Muscle layer of colon (tissue), 2 donors: ENCODE measurements at regions not wholly inside any gene's neighbourhood (a gene's known extent, or its start where the extent isn't known, plus 50 kb on each side); places are given as distances from the start of the nearest gene placed in this dataset.

Experiments
- H3K27ac ChIP-seq: one replicate; pipeline ENCODE4 v1.7.0; 2013; ENCODE audit warnings: low read depth, mild to moderate bottlenecking, low read length, moderate library complexity
- H3K27me3 ChIP-seq, 2 donors: one replicate each; pipeline ENCODE4 v1.7.0; 2013; ENCODE audit warnings: low read length in 2 of 2, mild to moderate bottlenecking in 2 of 2; ENCODE audit not compliant: insufficient read depth in 2 of 2, control insufficient read depth in 1 of 2
- H3K36me3 ChIP-seq: one replicate; pipeline ENCODE4 v1.7.0; 2013; ENCODE audit warnings: mild to moderate bottlenecking, low read length; ENCODE audit not compliant: insufficient read depth
- H3K4me1 ChIP-seq: one replicate; pipeline ENCODE4 v1.7.0; 2013; ENCODE audit warnings: mild to moderate bottlenecking, low read length; ENCODE audit not compliant: insufficient read depth
- H3K4me3 ChIP-seq, 2 donors: one replicate each; pipeline ENCODE4 v1.7.0; 2013; ENCODE audit warnings: low read length in 2 of 2, low read depth in 1 of 2, mild to moderate bottlenecking in 1 of 2, moderate library complexity in 1 of 2
- H3K9ac ChIP-seq: one replicate; pipeline ENCODE4 v1.7.0; 2013; ENCODE audit warnings: low read length
- H3K9me3 ChIP-seq: one replicate; pipeline ENCODE4 v1.7.0; 2013; ENCODE audit warnings: mild to moderate bottlenecking, low read length
- donor health status: abdominal sarcoma.
- donor health status: Adenocarcinoma of cecum.

DNA sequence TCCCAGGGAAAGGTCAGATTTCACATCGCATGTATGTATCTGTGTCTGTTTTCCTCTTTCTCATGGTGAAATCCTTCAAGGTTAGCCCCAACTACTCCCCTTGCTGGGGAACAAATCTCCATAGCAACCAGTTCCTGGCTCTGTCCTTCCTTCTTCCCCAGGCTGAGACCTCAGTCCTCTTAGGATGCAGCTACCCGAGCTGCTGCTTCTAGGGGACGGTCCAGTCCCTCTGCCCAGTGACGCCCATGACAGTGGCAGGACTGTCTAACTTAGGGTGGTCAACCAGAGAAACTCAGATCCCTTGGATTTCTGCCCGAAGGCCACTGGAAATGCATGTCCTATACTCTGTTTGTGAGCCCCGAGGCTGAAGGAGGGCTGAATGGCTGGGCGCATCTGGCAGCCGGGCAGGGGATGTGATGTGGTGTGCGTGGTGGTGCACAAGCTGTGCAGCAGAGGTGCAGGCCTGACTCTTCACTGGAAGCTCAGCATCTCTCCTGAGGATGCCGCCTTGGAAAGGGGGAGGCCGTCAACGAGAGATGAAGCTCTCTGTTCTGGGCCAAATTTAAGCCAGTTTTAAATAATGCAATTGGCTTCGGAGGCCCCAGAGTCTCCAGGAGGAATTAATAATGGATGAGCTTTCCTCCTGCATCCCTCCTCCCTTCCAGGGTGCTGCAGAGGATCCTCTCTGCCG is 118.7 kb upstream of the B3GAT1 start:
- Histone ChIP-seq H3K4me1 (no peaks in the 10 kb centered on the region), H3K4me3 (no peak overlapping the region), H3K27ac (no peak overlapping the region), H3K9ac (no peak overlapping the region), H3K27me3 (peaks cover 0 to 5% of the 10 kb centered on the region in 2 donors), H3K9me3 (no peaks in the 10 kb centered on the region), H3K36me3 (no peaks in the 10 kb centered on the region)

DNA sequence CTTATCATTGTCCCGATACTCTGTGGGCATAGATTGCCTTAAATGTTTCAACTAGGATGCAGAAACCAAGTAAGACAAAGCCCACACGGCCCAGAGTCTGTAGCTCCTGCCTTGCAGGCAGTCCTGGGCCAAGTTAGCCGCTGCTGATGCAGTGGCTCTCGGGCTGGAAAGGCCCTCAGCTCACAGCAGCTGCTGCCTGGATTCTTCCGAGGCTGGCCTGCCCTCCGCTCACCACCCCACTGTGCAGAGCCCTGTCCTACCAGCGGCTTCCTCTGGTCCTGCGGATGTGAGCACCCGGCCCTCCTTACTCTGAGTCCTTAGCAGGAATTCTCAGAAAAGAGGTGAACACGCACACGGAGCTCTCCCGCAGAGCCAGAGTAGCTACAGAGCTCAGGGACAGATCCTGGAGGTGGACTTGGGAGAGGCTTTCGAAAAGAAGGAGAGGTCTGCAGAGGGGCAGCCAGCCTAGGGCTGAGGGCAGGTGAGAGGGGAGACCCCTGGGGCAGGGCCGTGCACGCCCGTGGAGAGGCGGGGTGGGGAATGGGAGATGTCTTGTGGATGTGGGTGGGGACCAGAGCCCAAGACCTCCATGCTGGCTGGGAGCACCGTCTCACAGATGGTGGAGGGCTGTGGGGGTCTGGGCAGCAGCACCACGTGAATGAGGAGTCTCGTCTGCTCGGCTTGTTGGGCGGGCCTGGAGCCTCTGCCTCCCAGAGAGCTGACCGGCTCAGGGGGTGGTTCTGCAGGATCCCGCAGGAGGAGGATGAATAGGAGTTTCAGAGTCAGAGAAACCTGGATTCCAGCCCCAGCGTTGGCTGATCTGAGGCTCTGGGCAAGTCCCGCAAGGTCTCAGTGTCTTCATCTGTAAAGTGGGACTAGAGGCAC is 117.4 kb upstream of the B3GAT1 start:
- H3K4me1 ChIP-seq = no peaks in the 10 kb centered on the region
- no peak overlapping the region for H3K4me3 ChIP-seq
- H3K27ac ChIP-seq = no peak overlapping the region
- H3K9me3 ChIP-seq = no peaks in the 10 kb centered on the region
- H3K9ac ChIP-seq = no peak overlapping the region
- peaks cover 0 to 5% of the 10 kb centered on the region in 2 donors for H3K27me3 ChIP-seq
- no peaks in the 10 kb centered on the region for H3K36me3 ChIP-seq

GRCh38 chr11:134528453-134528852 is 116.4 kb upstream of the B3GAT1 start:
- Histone ChIP-seq H3K4me3 (no peak overlapping the region), H3K36me3 (no peaks in the 10 kb centered on the region), H3K27me3 (peaks cover 0 to 5% of the 10 kb centered on the region in 2 donors), H3K9me3 (no peaks in the 10 kb centered on the region), H3K9ac (no peak overlapping the region), H3K27ac (no peak overlapping the region), H3K4me1 (no peaks in the 10 kb centered on the region)

- Histone ChIP-seq H3K27ac (no peak overlapping the region), H3K9ac (no peak overlapping the region), H3K9me3 (no peaks in the 10 kb centered on the region), H3K36me3 (no peaks in the 10 kb centered on the region), H3K4me1 (no peaks in the 10 kb centered on the region), H3K4me3 (no peak overlapping the region), H3K27me3 (peaks cover 0 to 5% of the 10 kb centered on the region in 2 donors)
Observed at GRCh38 chr11:134527382-134528243, 115.6 kb upstream of the B3GAT1 start.

GRCh38 chr11:134524896-134525845 is 113.1 kb upstream of the B3GAT1 start:
- Histone ChIP-seq H3K27ac (no peak overlapping the region), H3K9me3 (no peaks in the 10 kb centered on the region), H3K4me1 (no peaks in the 10 kb centered on the region), H3K4me3 (no peak overlapping the region), H3K36me3 (no peaks in the 10 kb centered on the region), H3K9ac (no peak overlapping the region), H3K27me3 (peaks cover 0 to 5% of the 10 kb centered on the region in 2 donors)

- H3K27ac ChIP-seq = no peak overlapping the region
- H3K4me3 ChIP-seq = no peak overlapping the region
- no peaks in the 10 kb centered on the region for H3K36me3 ChIP-seq
- no peaks in the 10 kb centered on the region for H3K4me1 ChIP-seq
- no peak overlapping the region for H3K9ac ChIP-seq
- no peaks in the 10 kb centered on the region for H3K9me3 ChIP-seq
- peaks cover 0 to 5% of the 10 kb centered on the region in 2 donors for H3K27me3 ChIP-seq
Observed at GRCh38 chr11:134524201-134524600, 112.2 kb upstream of the B3GAT1 start.

DNA sequence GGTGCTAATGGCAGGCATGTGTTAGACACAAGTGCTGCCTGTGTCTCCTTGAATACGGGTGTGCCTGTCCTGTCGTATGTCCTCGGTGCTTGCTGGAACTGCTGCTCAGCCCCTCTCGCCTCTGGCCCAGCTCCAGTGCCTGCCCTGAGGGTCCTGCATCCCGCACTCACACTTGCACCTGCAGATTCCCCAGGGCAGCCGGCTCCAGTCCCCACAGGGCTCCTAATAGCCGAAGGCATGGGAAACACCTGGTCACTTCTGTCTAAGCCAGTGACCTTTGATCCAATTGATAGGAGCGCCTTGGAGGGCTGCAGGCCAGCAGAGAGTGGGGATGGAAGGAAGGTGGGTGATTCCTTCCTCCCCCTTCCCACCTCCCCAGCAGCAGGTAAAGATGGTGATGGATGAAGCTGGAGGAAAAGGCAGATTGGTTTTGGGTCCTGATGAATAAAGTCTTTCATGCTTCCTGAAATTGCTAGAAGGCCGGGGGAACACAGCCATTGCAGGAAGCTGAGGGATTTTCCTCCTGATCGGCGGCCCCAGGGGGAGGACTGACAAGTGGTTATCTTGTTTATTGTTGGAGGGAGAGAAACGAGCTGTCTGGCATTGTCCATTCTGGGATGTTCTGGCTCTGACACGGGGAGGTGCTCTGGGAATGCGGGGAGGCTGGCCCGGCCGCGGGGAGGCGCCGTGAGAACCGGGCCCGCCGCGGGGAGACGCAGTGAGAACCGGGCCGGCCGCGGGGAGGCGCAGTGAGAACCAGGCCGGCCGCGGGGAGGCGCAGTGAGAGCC is 110.9 kb upstream of the B3GAT1 start:
- H3K27me3 ChIP-seq = peaks cover 0 to 4% of the 10 kb centered on the region in 2 donors

GRCh38 chr11:134521452-134522289 is 109.6 kb upstream of the B3GAT1 start:
- no peaks in the 10 kb centered on the region for H3K4me1 ChIP-seq
- H3K36me3 ChIP-seq = no peaks in the 10 kb centered on the region
- H3K9ac ChIP-seq = no peak overlapping the region
- no peak overlapping the region for H3K27ac ChIP-seq
- H3K9me3 ChIP-seq = no peaks in the 10 kb centered on the region
- no peak overlapping the region for H3K4me3 ChIP-seq
- H3K27me3 ChIP-seq = no peaks in the 10 kb centered on the region

More for the DNA sequence above, 110.9 kb upstream of the B3GAT1 start:
- no peaks in the 10 kb centered on the region for H3K9me3 ChIP-seq
- H3K36me3 ChIP-seq = no peaks in the 10 kb centered on the region
- H3K9ac ChIP-seq = no peak overlapping the region
- no peak overlapping the region for H3K4me3 ChIP-seq
- H3K4me1 ChIP-seq = no peaks in the 10 kb centered on the region
- H3K27ac ChIP-seq = no peak overlapping the region

DNA sequence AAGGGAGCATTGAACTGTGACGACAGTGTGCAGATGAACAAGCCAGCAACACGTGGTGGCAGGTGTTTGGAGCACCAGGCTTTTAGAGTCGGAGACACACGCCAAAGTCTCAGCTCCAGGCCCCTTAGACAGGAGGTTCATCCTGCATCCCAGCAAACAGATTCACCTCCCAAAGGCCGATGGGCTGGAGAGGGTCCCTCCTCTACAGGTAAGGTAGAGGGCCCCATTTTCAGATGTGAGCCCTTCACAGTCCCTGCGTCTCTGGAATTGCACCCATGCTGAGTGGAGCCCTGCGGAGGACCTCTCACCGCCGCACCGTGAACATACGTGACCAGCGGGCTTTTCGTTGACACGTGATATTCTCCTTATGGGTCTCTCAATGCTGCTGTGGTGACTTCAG is 109.0 kb upstream of the B3GAT1 start:
- Histone ChIP-seq H3K36me3 (no peaks in the 10 kb centered on the region), H3K4me3 (no peak overlapping the region), H3K27me3 (no peaks in the 10 kb centered on the region), H3K4me1 (no peaks in the 10 kb centered on the region), H3K27ac (no peak overlapping the region), H3K9ac (no peak overlapping the region), H3K9me3 (no peaks in the 10 kb centered on the region)
